Stimulated activated CD4-positive, alpha-beta T cell treated with anti-CD3 and anti-CD28 coated beads, Interleukin-2, amount 100 ng/mL, for 24 hours (primary cell): ENCODE measurements at regions not wholly inside any gene's neighbourhood (a gene's known extent, or its start where the extent isn't known, plus 50 kb on each side); places are given as distances from the start of the nearest gene placed in this dataset.
"Not testable (repeated sequence)": the region's sequence is repeated elsewhere in the genome, so short reads cannot be mapped to it uniquely, and the experiment has no call there.

Source experiments
- DNase-seq, 2 donors: peaks; one replicate each; pipeline ENCODE4 v3.0.0-alpha.2; 2020

- DNase-seq, result no peak
These were observed 780.9 kb downstream of the RPS29 start for GRCh38 chr14:48805315-48805714.

GRCh38 chr14:48792376-48793024, 793.7 kb downstream of the RPS29 start:
- DNase-seq, result no peak

- DNase-seq, result no peak
These were observed 797.4 kb downstream of the RPS29 start for GRCh38 chr14:48788771-48789170.

GRCh38 chr14:48786498-48786897, 799.7 kb downstream of the RPS29 start:
- DNase-seq, result no peak

GRCh38 chr14:48771717-48772116, 814.5 kb downstream of the RPS29 start:
- DNase-seq, result no peak

- DNase-seq, result no peak
These were observed 834.9 kb downstream of the RPS29 start for GRCh38 chr14:48751293-48751692.

GRCh38 chr14:48748151-48748675, 838.0 kb downstream of the RPS29 start:
- DNase-seq, result no peak

GRCh38 chr14:48747561-48748089, 838.6 kb downstream of the RPS29 start:
- DNase-seq, result no peak

- DNase-seq, result no peak
These were observed 842.0 kb downstream of the RPS29 start for GRCh38 chr14:48744202-48744601.

GRCh38 chr14:48738186-48738925, 847.8 kb downstream of the RPS29 start:
- no peak for DNase-seq

GRCh38 chr14:48735607-48736006, 850.6 kb downstream of the RPS29 start:
- DNase-seq, result no peak

GRCh38 chr14:48731260-48731659, 854.9 kb downstream of the RPS29 start:
- DNase-seq, result no peak

- DNase-seq, result no peak
These were observed 860.0 kb downstream of the RPS29 start for GRCh38 chr14:48726080-48726642.

GRCh38 chr14:48725051-48725734, 861.0 kb downstream of the RPS29 start:
- DNase-seq, result no peak

- no peak for DNase-seq
These were observed 862.2 kb downstream of the RPS29 start for GRCh38 chr14:48723841-48724495.

- no peak for DNase-seq
These were observed 871.8 kb downstream of the RPS29 start for GRCh38 chr14:48714366-48714765.

- no peak for DNase-seq
These were observed 876.0 kb downstream of the RPS29 start for GRCh38 chr14:48710133-48710532.

- DNase-seq, result no peak
These were observed 876.8 kb downstream of the RPS29 start for GRCh38 chr14:48709277-48709785.

GRCh38 chr14:48704639-48705038, 881.5 kb downstream of the RPS29 start:
- no peak for DNase-seq

GRCh38 chr14:48703728-48704467, 882.3 kb downstream of the RPS29 start:
- no peak for DNase-seq

GRCh38 chr14:48697362-48697761, 888.8 kb downstream of the RPS29 start:
- DNase-seq, result not testable (repeated sequence)

- DNase-seq, result no peak
These were observed 892.4 kb downstream of the RPS29 start for GRCh38 chr14:48693793-48694192.
